ENCODE measurements at regions not wholly inside any gene's neighbourhood (a gene's known extent, or its start where the extent isn't known, plus 50 kb on each side); places are given as distances from the start of the nearest gene placed in this dataset.

DNA sequence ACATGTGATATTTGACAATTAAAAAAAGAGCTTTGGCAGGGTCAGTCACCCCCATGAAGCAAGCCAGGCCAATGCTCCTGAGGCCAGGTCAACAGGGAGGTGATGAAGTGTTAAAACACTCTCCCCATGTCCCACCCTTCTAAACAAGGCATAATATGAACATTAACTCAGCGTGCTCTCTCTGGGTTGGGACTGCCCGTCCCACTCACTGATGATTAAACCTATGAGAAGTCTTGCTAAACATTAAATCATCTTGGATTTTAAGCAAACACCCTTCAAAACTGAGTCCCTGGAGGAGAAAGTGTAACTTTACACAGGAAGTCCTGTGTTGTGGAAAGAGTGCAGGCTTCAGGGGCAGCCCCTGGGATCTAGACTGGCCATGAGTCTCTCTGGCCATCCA, 558.5 kb downstream of the CD83 start:
- H4K20me1 ChIP-seq (replicated peaks; ENCODE audit: insufficient read depth), result no peaks in the 10 kb centered on the region
- TF ChIP-seq ETS1 (IDR thresholded peaks at IDR 0.05), result no peak
- TF ChIP-seq JUNB (IDR thresholded peaks at IDR 0.05; ENCODE audit: unreplicated experiment), result no peak
- no peak for TF ChIP-seq NANOG (IDR thresholded peaks at IDR 0.05; ENCODE audit: borderline replicate concordance)
- no peak for TF ChIP-seq ZNF114 (CRISPR knock-in tag; IDR thresholded peaks at IDR 0.05)
- TF ChIP-seq POLR2AphosphoS5 (IDR thresholded peaks at IDR 0.05; ENCODE audit: low read depth), result no peak
- no peak for TF ChIP-seq CREB1 (CRISPR knock-in tag; IDR thresholded peaks at IDR 0.05; ENCODE audit: low read depth)
- TF ChIP-seq STAT1 (IDR thresholded peaks at IDR 0.05; ENCODE audit: unreplicated experiment), result no peak
- no peak for TF ChIP-seq EZH2phosphoT487 (IDR thresholded peaks at IDR 0.05; ENCODE audit: unreplicated experiment)
- TF ChIP-seq, protein P1, sequence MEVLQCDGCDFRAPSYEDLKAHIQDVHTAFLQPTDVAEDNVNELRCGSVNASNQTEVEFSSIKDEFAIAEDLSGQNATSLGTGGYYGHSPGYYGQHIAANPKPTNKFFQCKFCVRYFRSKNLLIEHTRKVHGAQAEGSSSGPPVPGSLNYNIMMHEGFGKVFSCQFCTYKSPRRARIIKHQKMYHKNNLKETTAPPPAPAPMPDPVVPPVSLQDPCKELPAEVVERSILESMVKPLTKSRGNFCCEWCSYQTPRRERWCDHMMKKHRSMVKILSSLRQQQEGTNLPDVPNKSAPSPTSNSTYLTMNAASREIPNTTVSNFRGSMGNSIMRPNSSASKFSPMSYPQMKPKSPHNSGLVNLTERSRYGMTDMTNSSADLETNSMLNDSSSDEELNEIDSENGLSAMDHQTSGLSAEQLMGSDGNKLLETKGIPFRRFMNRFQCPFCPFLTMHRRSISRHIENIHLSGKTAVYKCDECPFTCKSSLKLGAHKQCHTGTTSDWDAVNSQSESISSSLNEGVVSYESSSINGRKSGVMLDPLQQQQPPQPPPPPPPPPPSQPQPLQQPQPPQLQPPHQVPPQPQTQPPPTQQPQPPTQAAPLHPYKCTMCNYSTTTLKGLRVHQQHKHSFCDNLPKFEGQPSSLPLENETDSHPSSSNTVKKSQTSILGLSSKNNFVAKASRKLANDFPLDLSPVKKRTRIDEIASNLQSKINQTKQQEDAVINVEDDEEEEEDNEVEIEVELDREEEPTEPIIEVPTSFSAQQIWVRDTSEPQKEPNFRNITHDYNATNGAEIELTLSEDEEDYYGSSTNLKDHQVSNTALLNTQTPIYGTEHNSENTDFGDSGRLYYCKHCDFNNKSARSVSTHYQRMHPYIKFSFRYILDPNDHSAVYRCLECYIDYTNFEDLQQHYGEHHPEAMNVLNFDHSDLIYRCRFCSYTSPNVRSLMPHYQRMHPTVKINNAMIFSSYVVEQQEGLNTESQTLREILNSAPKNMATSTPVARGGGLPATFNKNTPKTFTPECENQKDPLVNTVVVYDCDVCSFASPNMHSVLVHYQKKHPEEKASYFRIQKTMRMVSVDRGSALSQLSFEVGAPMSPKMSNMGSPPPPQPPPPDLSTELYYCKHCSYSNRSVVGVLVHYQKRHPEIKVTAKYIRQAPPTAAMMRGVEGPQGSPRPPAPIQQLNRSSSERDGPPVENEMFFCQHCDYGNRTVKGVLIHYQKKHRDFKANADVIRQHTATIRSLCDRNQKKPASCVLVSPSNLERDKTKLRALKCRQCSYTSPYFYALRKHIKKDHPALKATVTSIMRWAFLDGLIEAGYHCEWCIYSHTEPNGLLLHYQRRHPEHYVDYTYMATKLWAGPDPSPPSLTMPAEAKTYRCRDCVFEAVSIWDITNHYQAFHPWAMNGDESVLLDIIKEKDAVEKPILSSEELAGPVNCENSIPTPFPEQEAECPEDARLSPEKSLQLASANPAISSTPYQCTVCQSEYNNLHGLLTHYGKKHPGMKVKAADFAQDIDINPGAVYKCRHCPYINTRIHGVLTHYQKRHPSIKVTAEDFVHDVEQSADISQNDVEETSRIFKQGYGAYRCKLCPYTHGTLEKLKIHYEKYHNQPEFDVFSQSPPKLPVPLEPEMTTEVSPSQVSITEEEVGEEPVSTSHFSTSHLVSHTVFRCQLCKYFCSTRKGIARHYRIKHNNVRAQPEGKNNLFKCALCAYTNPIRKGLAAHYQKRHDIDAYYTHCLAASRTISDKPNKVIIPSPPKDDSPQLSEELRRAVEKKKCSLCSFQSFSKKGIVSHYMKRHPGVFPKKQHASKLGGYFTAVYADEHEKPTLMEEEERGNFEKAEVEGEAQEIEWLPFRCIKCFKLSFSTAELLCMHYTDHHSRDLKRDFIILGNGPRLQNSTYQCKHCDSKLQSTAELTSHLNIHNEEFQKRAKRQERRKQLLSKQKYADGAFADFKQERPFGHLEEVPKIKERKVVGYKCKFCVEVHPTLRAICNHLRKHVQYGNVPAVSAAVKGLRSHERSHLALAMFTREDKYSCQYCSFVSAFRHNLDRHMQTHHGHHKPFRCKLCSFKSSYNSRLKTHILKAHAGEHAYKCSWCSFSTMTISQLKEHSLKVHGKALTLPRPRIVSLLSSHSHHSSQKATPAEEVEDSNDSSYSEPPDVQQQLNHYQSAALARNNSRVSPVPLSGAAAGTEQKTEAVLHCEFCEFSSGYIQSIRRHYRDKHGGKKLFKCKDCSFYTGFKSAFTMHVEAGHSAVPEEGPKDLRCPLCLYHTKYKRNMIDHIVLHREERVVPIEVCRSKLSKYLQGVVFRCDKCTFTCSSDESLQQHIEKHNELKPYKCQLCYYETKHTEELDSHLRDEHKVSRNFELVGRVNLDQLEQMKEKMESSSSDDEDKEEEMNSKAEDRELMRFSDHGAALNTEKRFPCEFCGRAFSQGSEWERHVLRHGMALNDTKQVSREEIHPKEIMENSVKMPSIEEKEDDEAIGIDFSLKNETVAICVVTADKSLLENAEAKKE (CRISPR knock-in tag; IDR thresholded peaks at IDR 0.05), result no peak
- 0 out of 2 replicates have a peak, but pooled peaks cover 4% of the 10 kb centered on the region for H3K9me2 ChIP-seq (ENCODE audit: insufficient read depth)
- H3K4me3 ChIP-seq, result no peak overlapping the region
- H3K4me2 ChIP-seq, result no peak overlapping the region
- H2AFZ ChIP-seq, result no peak overlapping the region
- H3K4me1 ChIP-seq (ENCODE audit: insufficient read depth), result peaks cover 12% of the 10 kb centered on the region
- Mint-ChIP-seq H3K27me3 (ENCODE audit: insufficient read depth, low read depth, poor library complexity) (peaks cover 3% of the 10 kb centered on the region), H3K27ac (no peak overlapping the region), H3K36me3 (ENCODE audit: low read depth) (no peaks in the 10 kb centered on the region), H3K4me1 (peaks cover 10% of the 10 kb centered on the region), H3K4me3 (no peak overlapping the region), H3K9me3 (no peaks in the 10 kb centered on the region)
- H3K27me3 ChIP-seq (ENCODE audit: insufficient read depth), result no peaks in the 10 kb centered on the region
- no peaks in the 10 kb centered on the region; the same call in 1 of the 2 replicates for H3K36me3 ChIP-seq (ENCODE audit: insufficient read depth)
- DNase-seq (ENCODE audit: low spot score) (no peak), ATAC-seq (no peak)
- H3F3A ChIP-seq (replicated peaks; ENCODE audit: low read depth), result no peaks in the 10 kb centered on the region
- H3K79me2 ChIP-seq (replicated peaks; ENCODE audit: insufficient read depth), result no peaks in the 10 kb centered on the region
- no peak overlapping the region for H3K27ac ChIP-seq (ENCODE audit: low read depth)
